Spleen (tissue), 7 donors: ENCODE measurements at regions not wholly inside any gene's neighbourhood (a gene's known extent, or its start where the extent isn't known, plus 50 kb on each side); places are given as distances from the start of the nearest gene placed in this dataset.

Experiments used
- POLR2A ChIP-seq, 3 donors: fragments of 450-650 bp; IDR thresholded peaks; one replicate each; pipeline ENCODE4 v1.5.1; 2017; ENCODE audit warnings: antibody characterized with exemption in 3 of 3, mild to moderate bottlenecking in 1 of 3
- POLR2AphosphoS5 ChIP-seq, 3 donors: sonication (generic); formaldehyde crosslinking; IDR thresholded peaks; one replicate each; pipeline ENCODE4 v1.5.1; 2017; ENCODE audit warnings: antibody characterized with exemption in 3 of 3
- TF ChIP-seq, protein P1 (sequence below), 11 experiments: fragments of 200-600 bp in 7 of 11; fragments of 450-650 bp in 4 of 11; sonication (generic) in 4 of 11; IDR thresholded peaks in 8 of 11; conservative IDR thresholded peaks in 3 of 11; 1 replicate in 7 of 11; 2 replicates in 4 of 11; pipeline versions ENCODE4 v1.4.0 to v1.8.0; 2016 to 2021; ENCODE audit warnings: antibody characterized with exemption in 11 of 11, inconsistent platforms in 4 of 11, mild to moderate bottlenecking in 1 of 11
- donor health status: DM: no; HTN: no; CAD: no; lungs with moderate emphysema.
- donor health status: DM: no; HTN: no; CAD: no.
- donor health status: DM: no; HTN: no; CAD: no.

- no peak for TF ChIP-seq POLR2A (IDR thresholded peaks at IDR 0.05)
- TF ChIP-seq, protein P1, sequence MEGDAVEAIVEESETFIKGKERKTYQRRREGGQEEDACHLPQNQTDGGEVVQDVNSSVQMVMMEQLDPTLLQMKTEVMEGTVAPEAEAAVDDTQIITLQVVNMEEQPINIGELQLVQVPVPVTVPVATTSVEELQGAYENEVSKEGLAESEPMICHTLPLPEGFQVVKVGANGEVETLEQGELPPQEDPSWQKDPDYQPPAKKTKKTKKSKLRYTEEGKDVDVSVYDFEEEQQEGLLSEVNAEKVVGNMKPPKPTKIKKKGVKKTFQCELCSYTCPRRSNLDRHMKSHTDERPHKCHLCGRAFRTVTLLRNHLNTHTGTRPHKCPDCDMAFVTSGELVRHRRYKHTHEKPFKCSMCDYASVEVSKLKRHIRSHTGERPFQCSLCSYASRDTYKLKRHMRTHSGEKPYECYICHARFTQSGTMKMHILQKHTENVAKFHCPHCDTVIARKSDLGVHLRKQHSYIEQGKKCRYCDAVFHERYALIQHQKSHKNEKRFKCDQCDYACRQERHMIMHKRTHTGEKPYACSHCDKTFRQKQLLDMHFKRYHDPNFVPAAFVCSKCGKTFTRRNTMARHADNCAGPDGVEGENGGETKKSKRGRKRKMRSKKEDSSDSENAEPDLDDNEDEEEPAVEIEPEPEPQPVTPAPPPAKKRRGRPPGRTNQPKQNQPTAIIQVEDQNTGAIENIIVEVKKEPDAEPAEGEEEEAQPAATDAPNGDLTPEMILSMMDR (IDR thresholded peaks at IDR 0.05 in 8 of 11, conservative IDR thresholded peaks at IDR 0.05 in 3 of 11), result no peak
- no peak for TF ChIP-seq POLR2AphosphoS5 (IDR thresholded peaks at IDR 0.05)
These were observed 353.9 kb upstream of the TENM4 start for GRCh38 chr11:79794484-79795393.
